ENCODE measurements at regions not wholly inside any gene's neighbourhood (a gene's known extent, or its start where the extent isn't known, plus 50 kb on each side); places are given as distances from the start of the nearest gene placed in this dataset.

DNA sequence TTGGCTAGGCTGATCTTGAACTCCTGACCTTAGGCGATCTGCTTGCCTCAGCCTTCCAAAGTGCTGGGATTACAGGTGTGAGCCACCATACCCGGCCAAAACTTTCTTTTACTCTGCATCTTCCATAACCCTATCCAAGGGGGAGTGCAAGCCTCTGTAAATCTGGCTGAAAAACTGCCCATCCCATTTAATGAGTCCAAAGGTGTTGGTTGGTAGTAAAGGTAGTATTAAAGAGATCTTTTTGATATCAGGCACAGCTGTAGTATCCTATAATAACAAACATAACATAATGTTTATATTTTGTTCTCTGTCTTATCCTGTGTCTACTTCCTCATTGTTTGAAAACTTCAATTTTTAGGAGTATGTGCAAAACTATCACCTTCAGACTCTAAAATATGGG, 559.8 kb upstream of the ATXN8OS start:
- DNase-seq (ENCODE audit: low read depth in 1 of 2, low spot score in 1 of 2) = no peak
- no peak overlapping the region for H3K27ac ChIP-seq (replicated peaks)
- no peak overlapping the region for H3K4me3 ChIP-seq (replicated peaks; ENCODE audit: insufficient read depth, low read length)
- no peaks in the 10 kb centered on the region for H3K27me3 ChIP-seq (ENCODE audit: insufficient read depth, poor library complexity, severe bottlenecking)
- TF ChIP-seq, protein P1, sequence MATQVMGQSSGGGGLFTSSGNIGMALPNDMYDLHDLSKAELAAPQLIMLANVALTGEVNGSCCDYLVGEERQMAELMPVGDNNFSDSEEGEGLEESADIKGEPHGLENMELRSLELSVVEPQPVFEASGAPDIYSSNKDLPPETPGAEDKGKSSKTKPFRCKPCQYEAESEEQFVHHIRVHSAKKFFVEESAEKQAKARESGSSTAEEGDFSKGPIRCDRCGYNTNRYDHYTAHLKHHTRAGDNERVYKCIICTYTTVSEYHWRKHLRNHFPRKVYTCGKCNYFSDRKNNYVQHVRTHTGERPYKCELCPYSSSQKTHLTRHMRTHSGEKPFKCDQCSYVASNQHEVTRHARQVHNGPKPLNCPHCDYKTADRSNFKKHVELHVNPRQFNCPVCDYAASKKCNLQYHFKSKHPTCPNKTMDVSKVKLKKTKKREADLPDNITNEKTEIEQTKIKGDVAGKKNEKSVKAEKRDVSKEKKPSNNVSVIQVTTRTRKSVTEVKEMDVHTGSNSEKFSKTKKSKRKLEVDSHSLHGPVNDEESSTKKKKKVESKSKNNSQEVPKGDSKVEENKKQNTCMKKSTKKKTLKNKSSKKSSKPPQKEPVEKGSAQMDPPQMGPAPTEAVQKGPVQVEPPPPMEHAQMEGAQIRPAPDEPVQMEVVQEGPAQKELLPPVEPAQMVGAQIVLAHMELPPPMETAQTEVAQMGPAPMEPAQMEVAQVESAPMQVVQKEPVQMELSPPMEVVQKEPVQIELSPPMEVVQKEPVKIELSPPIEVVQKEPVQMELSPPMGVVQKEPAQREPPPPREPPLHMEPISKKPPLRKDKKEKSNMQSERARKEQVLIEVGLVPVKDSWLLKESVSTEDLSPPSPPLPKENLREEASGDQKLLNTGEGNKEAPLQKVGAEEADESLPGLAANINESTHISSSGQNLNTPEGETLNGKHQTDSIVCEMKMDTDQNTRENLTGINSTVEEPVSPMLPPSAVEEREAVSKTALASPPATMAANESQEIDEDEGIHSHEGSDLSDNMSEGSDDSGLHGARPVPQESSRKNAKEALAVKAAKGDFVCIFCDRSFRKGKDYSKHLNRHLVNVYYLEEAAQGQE (IDR thresholded peaks at IDR 0.05; ENCODE audit: insufficient replicate concordance, low read depth) = no peak
- TF ChIP-seq POLR2AphosphoS5 (IDR thresholded peaks at IDR 0.05; ENCODE audit: low read depth) (no peak), SPI1 (IDR thresholded peaks at IDR 0.05; ENCODE audit: borderline replicate concordance, low read depth) (no peak), GABPA (IDR thresholded peaks at IDR 0.05; ENCODE audit: low read depth) (no peak)

DNA sequence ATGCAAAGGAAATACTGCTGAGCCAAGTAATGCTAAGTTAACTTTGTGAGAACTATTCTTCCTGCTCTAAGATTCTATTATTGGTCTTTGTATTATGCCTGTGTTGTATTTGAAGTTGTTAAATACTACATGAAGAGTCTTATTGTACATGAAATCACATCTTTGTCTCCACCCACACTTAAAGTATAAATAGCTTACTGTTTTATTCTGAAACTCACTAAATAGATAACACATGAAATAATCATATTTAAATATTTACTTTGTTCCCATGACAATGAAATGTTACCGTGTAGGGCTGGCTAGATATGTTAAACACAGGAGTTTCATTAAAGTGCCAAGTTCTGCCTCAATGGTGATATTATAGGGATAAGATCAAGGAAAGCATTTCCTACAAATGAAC, 562.1 kb upstream of the ATXN8OS start:
- no peak overlapping the region for H3K27ac ChIP-seq (replicated peaks)
- no peak overlapping the region for H3K4me3 ChIP-seq (replicated peaks; ENCODE audit: insufficient read depth, low read length)
- TF ChIP-seq, protein P1 (IDR thresholded peaks at IDR 0.05; ENCODE audit: insufficient replicate concordance, low read depth) = no peak
- no peak for TF ChIP-seq POLR2AphosphoS5 (IDR thresholded peaks at IDR 0.05; ENCODE audit: low read depth)
- no peak for TF ChIP-seq CTCF (IDR thresholded peaks at IDR 0.05; ENCODE audit: insufficient read depth, low read length)
- DNase-seq (ENCODE audit: low read depth in 1 of 2, low spot score in 1 of 2) = no peak
- H3K27me3 ChIP-seq (ENCODE audit: insufficient read depth, poor library complexity, severe bottlenecking) = no peaks in the 10 kb centered on the region

GRCh38 chr13:69524459-69525150, 583.0 kb upstream of the ATXN8OS start:
- no peak overlapping the region for H3K4me3 ChIP-seq (replicated peaks; ENCODE audit: insufficient read depth, low read length)
- H3K27ac ChIP-seq (replicated peaks) = no peak overlapping the region
- DNase-seq (ENCODE audit: low read depth in 1 of 2, low spot score in 1 of 2) = no peak
- H3K27me3 ChIP-seq (ENCODE audit: insufficient read depth, poor library complexity, severe bottlenecking) = no peaks in the 10 kb centered on the region
- TF ChIP-seq CTCF (IDR thresholded peaks at IDR 0.05; ENCODE audit: insufficient read depth, low read length) (no peak), SPI1 (IDR thresholded peaks at IDR 0.05; ENCODE audit: borderline replicate concordance, low read depth) (no peak), POLR2AphosphoS5 (IDR thresholded peaks at IDR 0.05; ENCODE audit: low read depth) (no peak), GABPA (IDR thresholded peaks at IDR 0.05; ENCODE audit: low read depth) (no peak)
- TF ChIP-seq, protein P1 (IDR thresholded peaks at IDR 0.05; ENCODE audit: insufficient replicate concordance, low read depth) = no peak

Data from HL-60 (cell line).